IMR-90 (cell line): ENCODE measurements at regions not wholly inside any gene's neighbourhood (a gene's known extent, or its start where the extent isn't known, plus 50 kb on each side); places are given as distances from the start of the nearest gene placed in this dataset.

Experiments used
- ATAC-seq: fragments of 200-7000 bp; cut with Tn5 transposase; 2 replicates; pipeline ENCODE4 v1.9.1; 2020; ENCODE audit warnings: low read depth, mild to moderate bottlenecking, moderate library complexity
- BruUV-seq: library from RNA; stranded (reverse); fragments of 400-500 nt; replicated peaks from 2 replicates; lab custom pipeline; 2021; lab: Mats Ljungman, UMichigan
- CTCF ChIA-PET: fragments of 300-600 bp; formaldehyde crosslinking; extraction: SDS; loops from one replicate; lab custom pipeline; 2021; ENCODE audit warnings: antibody characterized with exemption; lab: Yijun Ruan, JAX
- POLR2A ChIA-PET: fragments of 300-600 bp; sonication (Branson Sonifier 250); formaldehyde crosslinking; loops from one replicate; lab custom pipeline; 2022; ENCODE audit warnings: antibody characterized with exemption; ENCODE audit not compliant: unreplicated experiment; lab: Charles Lee
- DNase-seq: peaks from one replicate; pipeline ENCODE4 v3.0.0; 2013
- H2AFZ ChIP-seq: replicated peaks from 2 replicates; pipeline ENCODE3; 2013; ENCODE audit warnings: low read length, mild to moderate bottlenecking; ENCODE audit not compliant: poor library complexity
- H2AK5ac ChIP-seq: 2 replicates; pipeline ENCODE4 v1.6.1; 2013; ENCODE audit warnings: low read depth, low read length, inconsistent platforms
- H2AK9ac ChIP-seq: replicated peaks from 2 replicates; pipeline ENCODE3; 2013; ENCODE audit warnings: mild to moderate bottlenecking, low read depth, low read length, moderate library complexity; ENCODE audit not compliant: poor library complexity
- H2BK120ac ChIP-seq: 2 replicates; pipeline ENCODE4 v1.6.1; 2013; ENCODE audit warnings: low read depth, low read length, inconsistent platforms
- H2BK15ac ChIP-seq: 3 replicates; pipeline ENCODE4 v1.6.1; 2013; ENCODE audit warnings: low read depth, low read length, inconsistent platforms
- H2BK20ac ChIP-seq: 2 replicates; pipeline ENCODE4 v1.6.1; 2013; ENCODE audit warnings: low read depth, mild to moderate bottlenecking, inconsistent platforms, low read length, moderate library complexity
- H2BK5ac ChIP-seq: 2 replicates; pipeline ENCODE4 v1.6.1; 2013; ENCODE audit warnings: mild to moderate bottlenecking, low read depth, low read length, inconsistent platforms; ENCODE audit not compliant: poor library complexity, severe bottlenecking
- H3K14ac ChIP-seq: replicated peaks from 2 replicates; pipeline ENCODE4 v1.6.1; 2013; ENCODE audit warnings: low read depth, low read length, inconsistent platforms
- H3K18ac ChIP-seq: 2 replicates; pipeline ENCODE4 v1.6.1; 2013; ENCODE audit warnings: low read depth, low read length, control low read depth
- H3K23ac ChIP-seq: 2 replicates; pipeline ENCODE4 v1.6.1; 2013; ENCODE audit warnings: low read depth, low read length, inconsistent platforms
- H3K27ac ChIP-seq: 2 replicates; pipeline ENCODE4 v1.5.1; 2013; ENCODE audit warnings: mild to moderate bottlenecking, control low read depth, low read length; ENCODE audit not compliant: insufficient read depth
- H3K27me3 ChIP-seq: 2 replicates; pipeline ENCODE4 v1.6.1; 2013; ENCODE audit warnings: low read length; ENCODE audit not compliant: control insufficient read depth, insufficient read depth
- H3K36me3 ChIP-seq: 2 replicates; pipeline ENCODE4 v1.6.1; 2013; ENCODE audit warnings: low read length, mixed read lengths; ENCODE audit not compliant: control insufficient read depth, insufficient read depth
- H3K4ac ChIP-seq: 2 replicates; pipeline ENCODE4 v1.6.1; 2013; ENCODE audit warnings: low read depth, low read length, inconsistent platforms
- H3K4me1 ChIP-seq: 2 replicates; pipeline ENCODE4 v1.6.1; 2013; ENCODE audit warnings: low read length, mixed read lengths; ENCODE audit not compliant: control insufficient read depth, insufficient read depth
- H3K4me2 ChIP-seq: 2 replicates; pipeline ENCODE4 v1.6.1; 2013; ENCODE audit warnings: low read depth, mild to moderate bottlenecking, control low read depth, low read length, moderate library complexity
- H3K4me3 ChIP-seq: 2 replicates; pipeline ENCODE4 v1.5.1; 2013; ENCODE audit warnings: low read depth, mild to moderate bottlenecking, control low read depth, low read length, moderate library complexity; ENCODE audit not compliant: insufficient read depth
- H3K56ac ChIP-seq: 2 replicates; pipeline ENCODE4 v1.6.1; 2013; ENCODE audit warnings: low read length, inconsistent platforms; ENCODE audit not compliant: insufficient read depth; ENCODE audit errors: extremely low read depth
- H3K79me1 ChIP-seq, 2 experiments: 2 replicates each; pipeline ENCODE4 v1.6.1; 2013; ENCODE audit warnings: low read length in 2 of 2, inconsistent platforms in 1 of 2, low read depth in 1 of 2
- H3K9ac ChIP-seq: 2 replicates; pipeline ENCODE4 v1.6.1; 2013; ENCODE audit warnings: low read depth, low read length, control low read depth
- H3K9me1 ChIP-seq: 2 replicates; pipeline ENCODE4 v1.6.1; 2013; ENCODE audit warnings: low read length, inconsistent platforms; ENCODE audit not compliant: insufficient read depth
- H3K9me3 ChIP-seq: 2 replicates; pipeline ENCODE4 v1.6.1; 2013; ENCODE audit warnings: low read length; ENCODE audit not compliant: control insufficient read depth, insufficient read depth
- H4K20me1 ChIP-seq: 2 replicates; pipeline ENCODE4 v1.6.1; 2013; ENCODE audit warnings: low read length, inconsistent platforms; ENCODE audit not compliant: insufficient read depth
- H4K5ac ChIP-seq: 2 replicates; pipeline ENCODE4 v1.6.1; 2013; ENCODE audit warnings: mild to moderate bottlenecking, low read depth, low read length, control low read depth
- H4K8ac ChIP-seq, 2 experiments: 2 replicates each; pipeline ENCODE4 v1.6.1; 2013; ENCODE audit warnings: low read depth in 2 of 2, low read length in 2 of 2, control low read depth in 1 of 2, inconsistent platforms in 1 of 2
- H4K91ac ChIP-seq: 2 replicates; pipeline ENCODE4 v1.6.1; 2013; ENCODE audit warnings: low read depth, low read length, inconsistent platforms; ENCODE audit not compliant: insufficient read depth
- BHLHE40 ChIP-seq: fragments of 150-350 bp; IDR thresholded peaks from 2 replicates; pipeline ENCODE4 v1.6.1; 2016; ENCODE audit warnings: mild to moderate bottlenecking, low read depth, low read length
- CEBPB ChIP-seq: IDR thresholded peaks from 2 replicates; pipeline ENCODE4 v1.6.1; 2012; ENCODE audit warnings: low read depth, low read length, improper control_type of control experiment
- CHD1 ChIP-seq: IDR thresholded peaks from 2 replicates; pipeline ENCODE4 v1.6.1; 2012; ENCODE audit warnings: low read depth, low read length, improper control_type of control experiment
- FOS ChIP-seq: fragments of 150-350 bp; IDR thresholded peaks from 2 replicates; pipeline ENCODE4 v1.6.1; 2016; ENCODE audit warnings: low read depth, low read length
- MAFK ChIP-seq: IDR thresholded peaks from 2 replicates; pipeline ENCODE4 v1.6.1; 2012; ENCODE audit warnings: low read depth, low read length, improper control_type of control experiment
- MAZ ChIP-seq: IDR thresholded peaks from 2 replicates; pipeline ENCODE4 v1.6.1; 2012; ENCODE audit warnings: low read depth, mild to moderate bottlenecking, low read length, improper control_type of control experiment, moderate library complexity, borderline replicate concordance
- MXI1 ChIP-seq: IDR thresholded peaks from 2 replicates; pipeline ENCODE4 v1.6.1; 2012; ENCODE audit warnings: low read depth, mild to moderate bottlenecking, low read length, moderate library complexity, borderline replicate concordance
- NFE2L2 ChIP-seq: fragments of 150-350 bp; IDR thresholded peaks from 2 replicates; pipeline ENCODE4 v1.6.1; 2016; ENCODE audit warnings: low read depth, mild to moderate bottlenecking, low read length
- RAD21 ChIP-seq: IDR thresholded peaks from 2 replicates; pipeline ENCODE4 v1.6.1; 2012; ENCODE audit warnings: low read length, improper control_type of control experiment
- SMC3 ChIP-seq: fragments of 150-350 bp; IDR thresholded peaks from 2 replicates; pipeline ENCODE4 v1.6.1; 2016; ENCODE audit warnings: low read depth, mild to moderate bottlenecking, antibody characterized with exemption, low read length, moderate library complexity
- USF2 ChIP-seq: fragments of 150-350 bp; IDR thresholded peaks from 2 replicates; pipeline ENCODE4 v1.6.1; 2017; ENCODE audit warnings: mild to moderate bottlenecking, antibody characterized with exemption, low read length, low read depth
- WGBS, 2 experiments: methylation state at CpG; one replicate each; pipeline versions ENCODE4 v1.1.5 to v1.1.7; 2013; ENCODE audit warnings: missing lambda C conversion rate in 2 of 2; ENCODE audit not compliant: insufficient read length in 1 of 2; ENCODE audit errors: extremely low coverage in 2 of 2; 5-methylcytosine and 5-hydroxymethylcytosine counted together
- dilution Hi-C: fragments of 300-500 bp; cut with HindIII; formaldehyde crosslinking; loops from one replicate; pipeline ENCODE4 v1.14.3; 2018; ENCODE audit warnings: low sequenced_read_pairs; ENCODE audit not compliant: unreplicated experiment
- in situ Hi-C: fragments of 300-500 bp; cut with MboI; formaldehyde crosslinking; loops from 3 replicates; pipeline ENCODE4 v1.14.3; 2019; ENCODE audit warnings: low sequenced_read_pairs, inconsistent platforms, mixed read lengths
- intact Hi-C: fragments of 100-400 bp; cut with micrococcal nuclease; formaldehyde crosslinking; loops from 2 replicates; pipeline ENCODE4 v1.10.0; 2022
- TF ChIP-seq, protein P1 (sequence below): fragments of 150-350 bp; IDR thresholded peaks from 2 replicates; pipeline ENCODE4 v1.6.1; 2016; ENCODE audit warnings: low read depth, mild to moderate bottlenecking, low read length, moderate library complexity, borderline replicate concordance

DNA sequence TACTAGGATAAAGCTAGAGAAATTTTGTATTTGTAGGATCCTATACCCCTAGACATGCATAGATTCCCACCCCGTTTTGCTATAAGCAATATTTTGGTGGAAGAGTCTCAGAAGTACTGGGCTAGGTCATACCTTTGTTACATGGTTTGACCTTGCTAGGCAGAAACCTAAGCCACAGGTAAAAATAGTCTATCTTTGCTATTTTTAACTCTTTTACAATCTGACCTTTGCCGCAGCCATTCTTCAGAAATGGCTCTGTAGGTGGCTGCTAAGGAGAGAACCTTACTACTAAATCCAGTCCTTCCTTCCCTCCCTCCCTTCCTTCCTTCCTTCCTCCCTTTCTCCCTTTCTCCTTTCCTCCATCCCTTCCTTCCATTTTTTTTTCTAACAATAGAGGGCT is 242.9 kb upstream of the SEL1L start:
- H4K8ac ChIP-seq: no peak overlapping the region
- H3K4ac ChIP-seq: no peak overlapping the region
- no peak overlapping the region for H4K91ac ChIP-seq
- ChIA-PET POLR2A (no interaction called here), CTCF (no interaction called here)
- no peaks in the 10 kb centered on the region for H4K20me1 ChIP-seq
- no peak overlapping the region for H2BK20ac ChIP-seq
- no peak overlapping the region for H2AK9ac ChIP-seq
- intact Hi-C loops (no loop called here), dilution Hi-C loops (no loop called here), in situ Hi-C loops (no loop called here)
- H3K4me3 ChIP-seq: no peak overlapping the region
- H4K5ac ChIP-seq: no peak overlapping the region
- H3K36me3 ChIP-seq: no peaks in the 10 kb centered on the region
- no peak overlapping the region for H2AK5ac ChIP-seq
- H3K79me1 ChIP-seq: no peaks in the 10 kb centered on the region
- no peak overlapping the region for H2BK15ac ChIP-seq
- DNase-seq (no peak), ATAC-seq (no peak)
- no peak overlapping the region for H3K18ac ChIP-seq
- H3K9me3 ChIP-seq: peaks cover 8% of the 10 kb centered on the region
- H3K9me1 ChIP-seq: no peaks in the 10 kb centered on the region
- no peak overlapping the region for H3K4me2 ChIP-seq
- no TSS peak for BruUV-seq
- H2BK120ac ChIP-seq: no peak overlapping the region
- no peak overlapping the region for H3K14ac ChIP-seq
- no peak overlapping the region for H2BK5ac ChIP-seq
- TF ChIP-seq MAZ: no peak
- no peak for TF ChIP-seq CEBPB
- TF ChIP-seq MAFK: no peak
- no peak for TF ChIP-seq SMC3
- no peak for TF ChIP-seq CHD1
- TF ChIP-seq FOS: no peak
- no peak for TF ChIP-seq RAD21
- TF ChIP-seq NFE2L2: no peak
- TF ChIP-seq, protein P1, sequence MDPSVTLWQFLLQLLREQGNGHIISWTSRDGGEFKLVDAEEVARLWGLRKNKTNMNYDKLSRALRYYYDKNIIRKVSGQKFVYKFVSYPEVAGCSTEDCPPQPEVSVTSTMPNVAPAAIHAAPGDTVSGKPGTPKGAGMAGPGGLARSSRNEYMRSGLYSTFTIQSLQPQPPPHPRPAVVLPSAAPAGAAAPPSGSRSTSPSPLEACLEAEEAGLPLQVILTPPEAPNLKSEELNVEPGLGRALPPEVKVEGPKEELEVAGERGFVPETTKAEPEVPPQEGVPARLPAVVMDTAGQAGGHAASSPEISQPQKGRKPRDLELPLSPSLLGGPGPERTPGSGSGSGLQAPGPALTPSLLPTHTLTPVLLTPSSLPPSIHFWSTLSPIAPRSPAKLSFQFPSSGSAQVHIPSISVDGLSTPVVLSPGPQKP: no peak
- no peak for TF ChIP-seq BHLHE40
- no peak for TF ChIP-seq USF2
- no peak for TF ChIP-seq MXI1
- no peaks in the 10 kb centered on the region for H3K4me1 ChIP-seq
- H3K27ac ChIP-seq: no peak overlapping the region
- H3K9ac ChIP-seq: no peak overlapping the region
- WGBS, 2 experiments: no CpG with 5 or more reads among the region's 2 CpGs
- no peaks in the 10 kb centered on the region for H3K27me3 ChIP-seq
- no peak overlapping the region for H2AFZ ChIP-seq
- no peak overlapping the region for H3K56ac ChIP-seq
- H3K23ac ChIP-seq: no peak overlapping the region
